ENCODE measurements at regions not wholly inside any gene's neighbourhood (a gene's known extent, or its start where the extent isn't known, plus 50 kb on each side); places are given as distances from the start of the nearest gene placed in this dataset.

DNA sequence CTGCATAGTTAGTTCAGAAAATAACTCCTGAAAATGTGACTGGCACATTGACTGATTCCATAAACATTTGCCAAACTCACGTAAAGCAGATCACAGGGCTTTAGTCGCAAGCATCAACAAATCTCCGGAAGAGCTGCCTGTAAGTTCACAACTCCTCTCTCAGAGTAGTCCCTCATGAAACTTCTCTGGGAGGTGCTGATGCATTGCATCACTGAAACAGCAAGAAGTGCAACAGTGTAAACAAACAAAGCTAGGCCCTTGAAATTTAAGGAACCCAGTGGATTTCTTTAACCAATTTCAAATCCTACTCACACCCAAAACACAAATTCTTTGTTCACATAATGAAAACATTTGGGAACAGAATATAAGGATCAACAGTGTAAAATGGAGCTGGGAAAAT is 1691.7 kb upstream of the FLRT2 start:
- TF ChIP-seq, protein P1, sequence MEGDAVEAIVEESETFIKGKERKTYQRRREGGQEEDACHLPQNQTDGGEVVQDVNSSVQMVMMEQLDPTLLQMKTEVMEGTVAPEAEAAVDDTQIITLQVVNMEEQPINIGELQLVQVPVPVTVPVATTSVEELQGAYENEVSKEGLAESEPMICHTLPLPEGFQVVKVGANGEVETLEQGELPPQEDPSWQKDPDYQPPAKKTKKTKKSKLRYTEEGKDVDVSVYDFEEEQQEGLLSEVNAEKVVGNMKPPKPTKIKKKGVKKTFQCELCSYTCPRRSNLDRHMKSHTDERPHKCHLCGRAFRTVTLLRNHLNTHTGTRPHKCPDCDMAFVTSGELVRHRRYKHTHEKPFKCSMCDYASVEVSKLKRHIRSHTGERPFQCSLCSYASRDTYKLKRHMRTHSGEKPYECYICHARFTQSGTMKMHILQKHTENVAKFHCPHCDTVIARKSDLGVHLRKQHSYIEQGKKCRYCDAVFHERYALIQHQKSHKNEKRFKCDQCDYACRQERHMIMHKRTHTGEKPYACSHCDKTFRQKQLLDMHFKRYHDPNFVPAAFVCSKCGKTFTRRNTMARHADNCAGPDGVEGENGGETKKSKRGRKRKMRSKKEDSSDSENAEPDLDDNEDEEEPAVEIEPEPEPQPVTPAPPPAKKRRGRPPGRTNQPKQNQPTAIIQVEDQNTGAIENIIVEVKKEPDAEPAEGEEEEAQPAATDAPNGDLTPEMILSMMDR (IDR thresholded peaks at IDR 0.05): no peak
- TF ChIP-seq TCF7L2 (IDR thresholded peaks at IDR 0.05; ENCODE audit: low read depth, low read length): no peak
- no peak for TF ChIP-seq POLR2AphosphoS5 (IDR thresholded peaks at IDR 0.05; ENCODE audit: low read depth, low read length)
- TF ChIP-seq, protein P2, sequence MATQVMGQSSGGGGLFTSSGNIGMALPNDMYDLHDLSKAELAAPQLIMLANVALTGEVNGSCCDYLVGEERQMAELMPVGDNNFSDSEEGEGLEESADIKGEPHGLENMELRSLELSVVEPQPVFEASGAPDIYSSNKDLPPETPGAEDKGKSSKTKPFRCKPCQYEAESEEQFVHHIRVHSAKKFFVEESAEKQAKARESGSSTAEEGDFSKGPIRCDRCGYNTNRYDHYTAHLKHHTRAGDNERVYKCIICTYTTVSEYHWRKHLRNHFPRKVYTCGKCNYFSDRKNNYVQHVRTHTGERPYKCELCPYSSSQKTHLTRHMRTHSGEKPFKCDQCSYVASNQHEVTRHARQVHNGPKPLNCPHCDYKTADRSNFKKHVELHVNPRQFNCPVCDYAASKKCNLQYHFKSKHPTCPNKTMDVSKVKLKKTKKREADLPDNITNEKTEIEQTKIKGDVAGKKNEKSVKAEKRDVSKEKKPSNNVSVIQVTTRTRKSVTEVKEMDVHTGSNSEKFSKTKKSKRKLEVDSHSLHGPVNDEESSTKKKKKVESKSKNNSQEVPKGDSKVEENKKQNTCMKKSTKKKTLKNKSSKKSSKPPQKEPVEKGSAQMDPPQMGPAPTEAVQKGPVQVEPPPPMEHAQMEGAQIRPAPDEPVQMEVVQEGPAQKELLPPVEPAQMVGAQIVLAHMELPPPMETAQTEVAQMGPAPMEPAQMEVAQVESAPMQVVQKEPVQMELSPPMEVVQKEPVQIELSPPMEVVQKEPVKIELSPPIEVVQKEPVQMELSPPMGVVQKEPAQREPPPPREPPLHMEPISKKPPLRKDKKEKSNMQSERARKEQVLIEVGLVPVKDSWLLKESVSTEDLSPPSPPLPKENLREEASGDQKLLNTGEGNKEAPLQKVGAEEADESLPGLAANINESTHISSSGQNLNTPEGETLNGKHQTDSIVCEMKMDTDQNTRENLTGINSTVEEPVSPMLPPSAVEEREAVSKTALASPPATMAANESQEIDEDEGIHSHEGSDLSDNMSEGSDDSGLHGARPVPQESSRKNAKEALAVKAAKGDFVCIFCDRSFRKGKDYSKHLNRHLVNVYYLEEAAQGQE (IDR thresholded peaks at IDR 0.05; ENCODE audit: insufficient read depth in 1 of 2, low read depth in 2 of 2, low read length in 1 of 2): no peak
- TF ChIP-seq SIN3A (IDR thresholded peaks at IDR 0.05; ENCODE audit: borderline replicate concordance, insufficient read depth, low read depth, low read length): no peak
- DNase-seq (ENCODE audit: low read depth, low spot score) (no peak), ATAC-seq (no peak)
- Histone ChIP-seq H3K27ac (ENCODE audit: low read length) (no peak overlapping the region), H3K27me3 (ENCODE audit: control insufficient read depth, insufficient read depth, low read length) (no peaks in the 10 kb centered on the region), H3K36me3 (ENCODE audit: control insufficient read depth, insufficient read depth, low read length) (no peaks in the 10 kb centered on the region), H3K9me3 (ENCODE audit: control insufficient read depth, insufficient read depth, low read depth, low read length) (no peaks in the 10 kb centered on the region), H3K4me3 (ENCODE audit: low read depth in 2 of 2, low read length in 2 of 2) (no peak overlapping the region), H3K4me1 (ENCODE audit: control insufficient read depth, insufficient read depth, low read length) (no peaks in the 10 kb centered on the region)
- in situ Hi-C loops (cut with HindIII; ENCODE audit: low pct_unique_long_range_greater_than_20kb, low sequenced_read_pairs): no loop called here
- POLR2A ChIA-PET: no interaction called here
- intact Hi-C loops (cut with micrococcal nuclease; ENCODE audit: unreplicated experiment): no loop called here
- no TSS peak for BruUV-seq (replicated peaks)
- CTCF ChIA-PET: no interaction called here

DNA sequence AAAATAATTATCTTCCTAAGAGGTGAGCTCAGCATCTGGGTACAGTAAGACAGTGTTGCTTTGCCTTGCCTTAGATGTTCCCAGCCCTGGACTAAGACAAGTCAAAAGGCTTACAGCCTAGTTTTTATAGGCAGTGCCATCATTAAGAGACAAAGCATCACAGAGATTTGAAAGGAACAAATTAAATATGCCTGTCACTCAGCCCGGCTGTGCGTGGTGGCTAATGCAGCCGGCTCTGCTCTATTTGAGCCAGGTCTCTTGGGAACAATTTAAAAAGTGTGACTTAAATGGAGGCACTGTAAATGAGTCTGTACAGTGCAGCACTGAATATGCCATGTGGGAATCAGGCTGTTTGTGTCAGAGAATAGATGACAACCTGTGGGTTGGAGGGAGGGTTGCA is 1687.4 kb upstream of the FLRT2 start:
- no peak for DNase-seq (ENCODE audit: low read depth, low spot score)
- Histone ChIP-seq H3K36me3 (ENCODE audit: control insufficient read depth, insufficient read depth, low read length) (no peaks in the 10 kb centered on the region), H3K4me1 (ENCODE audit: control insufficient read depth, insufficient read depth, low read length) (no peaks in the 10 kb centered on the region), H3K27ac (ENCODE audit: low read length) (no peak overlapping the region), H3K4me3 (ENCODE audit: low read depth in 2 of 2, low read length in 2 of 2) (no peak overlapping the region), H3K9me3 (ENCODE audit: control insufficient read depth, insufficient read depth, low read depth, low read length) (no peaks in the 10 kb centered on the region), H3K27me3 (ENCODE audit: control insufficient read depth, insufficient read depth, low read length) (no peaks in the 10 kb centered on the region)
- intact Hi-C loops (cut with micrococcal nuclease; ENCODE audit: unreplicated experiment): no loop called here
- ChIA-PET POLR2A (no interaction called here), CTCF (no interaction called here)
- no TSS peak for BruUV-seq (replicated peaks)
- TF ChIP-seq SIN3A (IDR thresholded peaks at IDR 0.05; ENCODE audit: borderline replicate concordance, insufficient read depth, low read depth, low read length) (no peak), POLR2AphosphoS5 (IDR thresholded peaks at IDR 0.05; ENCODE audit: low read depth, low read length) (no peak), TCF7L2 (IDR thresholded peaks at IDR 0.05; ENCODE audit: low read depth, low read length) (no peak)
- TF ChIP-seq, protein P1 (IDR thresholded peaks at IDR 0.05): no peak
- in situ Hi-C loops (cut with HindIII; ENCODE audit: low pct_unique_long_range_greater_than_20kb, low sequenced_read_pairs): no loop called here
- ATAC-seq: no peak
